ENCODE measurements at regions not wholly inside any gene's neighbourhood (a gene's known extent, or its start where the extent isn't known, plus 50 kb on each side); places are given as distances from the start of the nearest gene placed in this dataset.
"Not testable (repeated sequence)": the region's sequence is repeated elsewhere in the genome, so short reads cannot be mapped to it uniquely, and the experiment has no call there.

DNA sequence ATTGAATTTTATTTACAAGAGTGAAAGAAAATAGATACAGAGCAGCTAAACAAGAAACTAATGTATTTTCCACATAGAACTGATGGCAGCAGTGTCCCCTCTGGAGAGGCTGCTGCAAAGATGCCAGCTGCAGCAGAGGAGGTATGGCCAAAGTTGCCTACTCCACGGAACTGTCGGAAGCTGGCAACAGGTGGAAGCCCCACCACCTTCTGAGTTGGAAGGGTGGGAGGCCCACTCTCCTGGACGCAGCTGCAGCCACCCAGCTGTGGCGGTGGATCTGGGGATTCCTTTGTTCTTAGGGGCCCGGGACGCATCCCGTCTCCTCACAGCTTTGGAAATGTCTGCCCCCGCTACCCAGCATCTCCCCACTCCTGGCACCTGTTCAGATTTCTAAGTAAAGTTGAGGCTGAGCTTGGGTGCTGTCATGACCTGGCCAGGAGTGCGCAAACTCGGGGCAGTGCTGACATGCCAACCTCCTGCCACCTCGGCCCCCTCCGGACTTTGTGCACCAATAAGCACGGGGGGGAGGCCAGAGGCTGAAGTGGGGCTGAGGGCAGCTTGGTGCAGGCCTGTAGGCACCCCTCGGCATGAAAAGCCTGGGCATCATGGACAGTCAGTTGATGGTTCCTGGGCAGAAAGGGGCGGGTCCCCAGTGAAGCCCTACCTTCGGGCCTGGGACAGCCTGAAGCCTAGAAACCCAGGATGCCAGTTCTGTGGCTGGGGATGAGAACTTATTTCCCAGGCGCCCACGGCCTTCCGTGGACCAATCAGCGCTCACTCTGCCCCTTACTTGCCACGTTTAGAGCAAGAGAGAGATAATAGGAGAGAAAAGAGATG lies 1071.4 kb downstream of the JRKL start:
- no peak for DNase-seq

DNA sequence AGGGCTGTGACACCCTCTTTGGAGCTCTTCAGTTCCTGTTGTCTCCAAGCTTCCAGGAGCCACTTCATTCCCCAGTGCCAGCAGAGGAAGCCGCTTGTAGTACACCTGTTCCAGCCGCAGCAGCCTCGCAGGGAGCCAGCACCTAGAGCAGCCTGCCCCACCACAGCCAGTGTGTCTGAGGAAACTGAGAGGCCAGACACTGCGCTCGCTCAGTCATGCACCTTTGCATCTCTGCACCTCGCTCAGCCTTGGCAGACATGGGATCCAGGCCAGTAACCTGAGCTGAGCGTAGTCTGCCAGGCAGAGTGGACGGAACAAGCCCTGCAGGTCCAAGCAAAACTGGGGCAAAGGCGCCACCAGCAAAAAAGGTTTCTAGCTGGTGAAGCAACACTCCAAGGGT lies 1072.1 kb downstream of the JRKL start:
- DNase-seq = no peak

DNA sequence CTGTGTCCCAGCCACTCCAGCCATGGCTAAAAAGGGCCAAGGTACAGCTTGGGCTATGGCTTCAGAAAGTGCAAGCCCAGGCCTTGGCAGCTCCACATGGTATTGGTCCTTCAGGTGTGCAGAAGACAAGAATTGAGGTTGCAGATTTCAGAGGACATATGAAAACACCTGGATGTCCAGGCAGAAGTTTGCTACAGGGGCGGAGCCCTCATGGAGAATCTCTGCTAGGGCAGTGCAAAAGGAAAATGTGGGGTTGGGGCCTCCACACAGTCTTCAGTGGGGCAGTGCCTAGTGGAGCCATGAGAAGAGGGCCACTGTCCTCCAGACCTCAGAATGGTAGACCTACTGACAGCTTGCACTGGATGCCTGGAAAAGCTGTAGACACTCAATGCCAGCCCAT lies 1074.1 kb downstream of the JRKL start:
- DNase-seq = no peak

DNA sequence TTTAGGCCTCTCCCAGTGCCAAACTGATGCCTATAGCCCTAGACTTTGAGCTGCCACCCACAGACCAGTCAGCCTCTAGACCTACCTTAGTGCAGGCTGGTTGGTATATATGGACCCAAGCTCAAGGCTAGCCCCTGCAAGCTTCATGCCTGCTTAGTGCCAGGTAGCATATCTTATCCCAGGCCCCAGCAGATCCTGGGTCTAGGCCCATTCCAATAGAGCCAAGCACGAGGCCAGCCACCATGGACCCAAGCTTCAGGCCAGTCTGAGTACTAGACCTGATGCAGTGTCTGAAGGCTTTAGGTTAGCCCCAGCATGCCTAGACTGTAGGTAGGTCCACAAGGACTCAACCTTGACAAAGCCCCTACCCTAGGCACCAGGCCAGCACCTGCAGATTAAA lies 1081.7 kb downstream of the JRKL start:
- no peak for DNase-seq

DNA sequence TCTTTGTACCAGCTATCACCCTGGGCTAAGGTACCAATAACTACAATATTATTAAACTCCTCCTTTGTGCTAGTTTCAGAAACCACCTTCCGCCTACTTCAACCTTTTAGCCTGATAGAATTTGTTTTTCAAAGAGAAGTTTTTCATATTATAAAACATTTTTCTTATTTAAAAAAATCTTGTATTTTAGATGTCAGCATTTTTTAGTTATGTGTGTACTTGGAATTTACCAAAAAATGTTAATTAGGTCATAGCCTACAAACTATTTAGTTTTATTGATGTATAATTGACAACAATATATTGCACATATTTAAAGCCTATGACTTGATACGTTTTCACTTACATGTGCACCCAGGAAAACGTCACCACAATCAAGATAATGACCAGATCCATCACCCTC lies 1097.6 kb downstream of the JRKL start:
- no peak for DNase-seq

DNA sequence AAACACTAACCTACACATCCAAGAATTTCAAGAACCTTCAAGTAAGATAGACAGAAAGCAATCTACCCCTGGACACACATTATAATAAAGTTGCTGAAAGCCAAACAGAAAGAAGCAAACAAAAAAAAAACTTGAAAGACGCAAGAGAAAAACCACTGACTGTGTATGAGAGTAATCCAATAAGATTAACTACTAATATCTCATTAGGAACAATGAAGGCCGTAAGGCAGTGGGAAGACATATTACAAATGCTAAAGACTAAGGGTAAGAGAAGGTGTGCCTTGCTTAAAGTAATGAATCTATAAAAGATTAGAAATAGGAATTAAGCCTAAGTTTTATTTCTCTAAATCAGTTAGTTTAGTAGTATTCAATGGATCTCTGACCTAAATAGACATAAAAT lies 1109.1 kb downstream of the JRKL start:
- no peak for DNase-seq

DNA sequence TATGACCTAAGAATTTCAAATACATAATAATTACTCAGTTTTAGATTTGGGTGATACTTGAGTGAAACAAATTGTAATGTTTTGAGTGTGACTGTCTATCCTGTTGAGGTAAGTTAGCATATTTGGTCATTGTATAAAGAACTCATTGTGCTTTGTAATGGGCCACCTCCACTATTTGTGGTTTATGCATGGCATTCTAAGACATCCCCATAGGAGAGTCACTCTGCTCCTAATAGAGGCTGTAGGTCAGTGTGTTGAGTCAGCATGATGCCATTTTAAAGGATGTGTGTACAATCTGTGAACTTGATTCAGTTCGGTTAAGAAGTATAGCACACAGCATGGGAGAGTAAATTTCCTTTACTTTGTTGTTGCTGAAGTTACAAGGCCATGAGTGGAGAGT lies 1112.4 kb downstream of the JRKL start:
- no peak for DNase-seq

DNA sequence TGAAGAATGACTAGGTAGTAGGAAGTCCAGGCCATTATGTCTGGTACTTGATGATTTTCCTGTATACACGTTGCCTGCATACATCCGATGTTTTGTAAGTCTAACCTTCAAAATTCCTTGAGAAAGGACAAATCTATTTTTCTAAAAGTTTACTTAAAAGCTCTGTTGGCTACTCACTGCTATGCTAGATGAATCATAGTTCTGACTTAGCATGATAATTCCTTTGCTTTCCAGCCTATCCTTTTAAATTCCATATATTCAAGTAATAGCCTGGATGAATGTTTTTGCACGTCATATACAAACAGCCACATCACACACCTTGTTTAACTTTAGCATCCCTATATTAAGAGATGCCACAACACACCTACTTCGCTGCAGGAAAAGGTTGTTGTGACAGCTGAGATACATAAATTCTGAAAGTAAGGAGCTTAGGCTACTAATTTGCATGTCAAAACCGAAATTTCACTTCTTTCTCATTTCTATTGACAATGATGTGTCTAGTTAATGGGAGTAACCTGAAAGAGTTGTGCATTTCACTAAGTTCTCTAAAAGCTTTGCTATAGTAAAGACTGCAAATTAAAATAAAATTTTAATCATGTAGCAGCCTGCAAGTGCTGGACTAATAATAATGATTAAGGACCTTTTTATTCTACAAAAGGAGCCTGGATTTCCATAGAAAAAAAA lies 1116.4 kb downstream of the JRKL start:
- no peak for DNase-seq

DNA sequence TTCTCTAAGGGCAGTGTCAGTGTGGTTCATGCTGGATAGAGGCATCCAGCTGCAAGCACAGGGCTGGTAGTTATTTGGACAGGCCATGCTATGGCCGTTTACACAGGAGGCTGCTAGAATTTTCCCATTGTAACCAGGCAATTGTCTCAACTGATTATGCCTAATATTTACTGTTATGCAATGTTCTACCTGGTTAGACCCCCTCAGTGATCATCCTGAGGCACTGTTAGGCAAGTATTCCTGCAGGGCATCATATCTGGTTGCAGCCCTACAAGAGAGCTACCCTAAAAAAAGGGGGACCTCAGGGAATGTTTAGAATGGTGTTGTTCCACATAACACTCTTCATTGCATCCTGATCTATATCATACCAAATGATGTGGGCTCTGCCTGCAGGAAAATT lies 1124.6 kb downstream of the JRKL start:
- DNase-seq = no peak

DNA sequence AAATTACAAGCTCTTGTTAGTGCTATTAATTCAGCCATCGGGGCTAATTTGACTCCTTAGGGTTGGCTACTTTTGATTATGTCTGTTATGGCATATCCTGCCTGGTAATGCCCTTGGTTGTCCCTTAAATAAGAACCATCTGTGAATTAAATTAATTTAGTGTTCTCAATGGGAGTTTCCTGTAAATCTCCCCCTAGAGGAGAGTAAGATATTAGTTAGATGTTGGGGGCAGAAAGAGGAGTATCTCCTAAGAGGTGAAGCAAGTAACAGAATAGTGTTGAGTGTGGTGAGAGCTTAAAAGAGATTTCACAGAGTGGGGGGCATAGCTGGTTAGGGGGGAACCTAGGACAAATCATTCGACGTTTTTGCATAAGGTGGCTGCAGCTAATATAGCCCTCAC lies 1126.9 kb downstream of the JRKL start:
- no peak for DNase-seq

DNA sequence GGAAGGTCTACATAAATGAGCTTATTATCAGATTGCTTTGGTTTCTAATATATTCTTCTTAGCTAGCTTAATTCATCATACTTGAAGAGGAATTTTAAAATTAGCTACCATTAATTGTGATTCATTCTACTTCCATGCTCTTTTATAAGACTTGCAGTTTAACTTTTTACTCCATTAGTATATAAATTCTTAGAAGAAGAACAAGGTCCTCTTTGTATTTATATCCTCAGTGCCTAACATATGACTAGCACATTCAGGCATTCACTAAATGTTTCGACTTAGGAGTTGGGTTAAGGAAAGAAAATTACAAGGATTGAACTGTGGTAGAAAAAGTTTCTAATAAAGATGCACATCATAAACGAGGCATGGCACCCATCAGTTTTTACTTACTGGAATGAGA lies 1135.5 kb downstream of the JRKL start:
- no peak for DNase-seq

DNA sequence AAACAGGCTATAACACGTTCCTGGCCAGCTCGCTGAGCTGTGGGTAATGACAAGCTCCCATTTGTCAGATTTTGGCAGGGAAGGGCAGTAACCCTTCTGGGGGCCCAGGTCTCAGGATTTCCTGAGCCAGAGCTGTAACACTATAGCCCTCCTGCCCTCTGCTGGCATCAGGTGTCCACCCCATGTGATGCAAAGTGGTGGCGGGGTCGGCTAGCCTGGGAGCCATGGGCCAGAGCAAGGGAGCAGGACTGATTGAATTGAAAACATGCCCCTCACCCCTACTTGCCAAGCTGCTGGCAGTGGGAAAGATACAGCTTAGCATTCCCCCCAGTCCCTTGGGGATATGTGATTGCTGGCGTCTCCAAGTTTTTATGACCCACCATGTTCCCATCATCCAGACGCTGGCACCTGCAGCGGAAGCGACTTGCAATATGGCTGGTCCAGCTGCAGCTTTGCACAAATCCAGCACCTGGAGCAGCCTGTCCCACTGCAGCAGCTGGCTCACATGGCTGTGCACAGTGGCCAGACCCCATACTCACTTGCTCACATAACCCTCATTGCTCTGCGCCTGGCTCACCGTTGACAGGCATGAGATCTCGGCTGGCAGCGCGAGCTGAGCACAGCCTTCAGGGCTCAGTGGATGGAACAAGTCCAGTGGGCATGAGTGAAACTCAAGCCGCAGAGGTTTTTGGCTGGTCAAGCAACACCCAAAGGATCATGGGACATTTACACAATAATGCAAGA lies 1147.8 kb downstream of the JRKL start:
- no peak for DNase-seq

DNA sequence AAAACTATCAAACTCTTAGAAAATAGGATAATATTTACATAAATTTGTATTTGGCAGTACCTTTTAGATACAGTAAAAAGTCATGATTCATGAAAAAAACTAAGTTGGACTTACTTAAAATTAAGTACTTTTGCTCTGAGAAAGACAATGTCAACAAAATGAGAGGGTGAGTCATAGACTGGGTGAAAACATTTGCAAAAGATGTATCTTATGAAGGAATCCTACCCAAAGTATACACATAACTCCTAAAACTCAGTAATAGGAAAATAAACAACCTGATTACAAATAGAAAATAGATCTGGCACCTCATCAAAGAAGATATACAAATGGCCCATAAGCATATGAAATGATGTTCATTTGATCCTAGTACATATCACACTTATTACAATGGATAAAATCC lies 1154.6 kb downstream of the JRKL start:
- DNase-seq = no peak

DNA sequence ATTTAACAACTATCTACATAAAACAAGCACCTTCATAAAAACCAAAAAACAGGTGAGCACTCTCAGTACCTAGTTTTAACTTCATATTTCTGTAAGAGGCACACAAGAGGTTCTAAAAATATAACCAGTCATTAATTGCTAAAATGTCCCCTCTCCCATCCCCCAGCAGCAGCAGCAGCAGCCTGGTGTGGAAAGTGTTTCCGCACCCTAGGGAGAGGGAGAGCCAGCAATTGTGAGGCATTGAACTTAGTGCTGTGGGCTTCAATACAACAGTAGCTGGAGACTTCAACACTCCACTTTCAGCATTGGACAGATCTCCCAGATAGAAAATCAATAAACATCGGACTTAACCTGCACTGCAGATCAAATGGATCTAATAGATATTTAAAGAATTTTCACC lies 1158.5 kb downstream of the JRKL start:
- DNase-seq = no peak

DNA sequence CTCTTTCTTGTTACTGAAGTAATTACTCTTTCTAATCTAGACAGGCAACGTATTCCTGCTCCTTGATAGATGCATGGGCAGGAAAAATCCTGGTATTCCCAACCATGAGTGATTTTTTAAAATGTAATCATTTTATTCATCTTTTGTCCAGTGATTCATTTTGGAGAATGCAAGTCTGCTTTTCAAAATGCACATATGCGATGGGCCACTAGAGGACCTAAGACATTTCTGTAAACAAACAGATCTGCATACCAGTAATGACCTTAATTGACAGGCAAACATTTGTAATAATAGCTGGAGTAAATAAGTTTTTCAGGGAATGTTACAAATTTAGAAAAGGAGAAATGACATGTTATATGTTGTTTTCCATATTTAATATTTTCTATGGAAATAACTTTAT lies 1167.6 kb downstream of the JRKL start:
- no peak for DNase-seq

DNA sequence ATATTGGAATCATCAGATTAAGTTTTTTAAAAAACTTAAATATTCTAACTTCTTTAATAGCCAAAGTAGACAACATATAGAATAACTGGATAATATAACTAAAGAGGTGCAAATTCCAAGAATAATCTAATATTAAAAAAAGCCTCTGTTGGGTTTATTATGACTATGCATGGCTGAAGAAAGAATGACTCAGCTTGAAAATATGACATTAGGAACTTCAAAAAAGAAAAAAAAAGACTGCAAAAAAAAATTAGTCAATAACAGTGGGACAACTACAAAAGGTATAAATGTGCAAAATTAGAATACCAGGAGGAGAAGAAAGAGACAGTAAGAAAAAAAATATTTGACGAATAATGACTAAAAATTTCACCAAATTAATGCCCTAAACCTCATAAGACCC lies 1178.0 kb downstream of the JRKL start:
- DNase-seq = no peak

DNA sequence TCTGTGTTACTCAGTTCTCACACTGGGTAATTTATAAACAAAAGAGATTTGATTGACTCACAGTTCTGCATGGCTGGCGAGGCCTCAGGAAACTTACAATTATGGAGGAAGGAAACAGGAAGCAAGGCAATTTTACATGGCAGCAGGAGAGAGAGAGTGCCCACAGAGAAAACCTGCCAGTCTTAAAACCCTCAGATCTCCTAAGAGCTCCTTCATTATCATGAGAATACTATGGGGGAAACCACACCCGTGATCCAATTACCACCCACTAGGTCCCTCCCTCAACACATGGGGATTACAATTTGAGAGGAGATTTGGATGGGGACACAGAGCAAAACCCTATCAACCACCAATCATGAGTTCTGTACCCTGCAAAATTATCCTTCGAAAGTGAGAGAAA lies 1180.8 kb downstream of the JRKL start:
- no peak for DNase-seq

DNA sequence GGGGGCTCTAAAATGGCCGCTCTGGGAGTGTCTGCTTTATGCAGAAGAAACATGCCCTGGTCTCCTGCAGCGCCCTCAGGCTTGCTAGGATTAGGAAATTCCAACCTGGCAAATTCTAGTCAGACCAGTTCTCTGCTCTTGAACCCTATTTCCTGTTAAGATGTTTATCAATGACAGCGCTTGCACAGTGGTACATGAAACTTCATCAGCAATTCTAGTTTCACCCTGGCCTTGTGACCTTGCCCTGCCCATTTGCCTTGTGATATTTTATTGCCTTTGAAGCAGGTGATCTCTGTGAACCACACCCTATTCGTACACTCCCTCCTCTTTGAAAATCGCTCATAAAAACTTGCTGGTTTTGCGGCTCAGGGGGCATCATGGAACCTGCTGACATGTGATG lies 1184.0 kb downstream of the JRKL start:
- not testable (repeated sequence) for DNase-seq

DNA sequence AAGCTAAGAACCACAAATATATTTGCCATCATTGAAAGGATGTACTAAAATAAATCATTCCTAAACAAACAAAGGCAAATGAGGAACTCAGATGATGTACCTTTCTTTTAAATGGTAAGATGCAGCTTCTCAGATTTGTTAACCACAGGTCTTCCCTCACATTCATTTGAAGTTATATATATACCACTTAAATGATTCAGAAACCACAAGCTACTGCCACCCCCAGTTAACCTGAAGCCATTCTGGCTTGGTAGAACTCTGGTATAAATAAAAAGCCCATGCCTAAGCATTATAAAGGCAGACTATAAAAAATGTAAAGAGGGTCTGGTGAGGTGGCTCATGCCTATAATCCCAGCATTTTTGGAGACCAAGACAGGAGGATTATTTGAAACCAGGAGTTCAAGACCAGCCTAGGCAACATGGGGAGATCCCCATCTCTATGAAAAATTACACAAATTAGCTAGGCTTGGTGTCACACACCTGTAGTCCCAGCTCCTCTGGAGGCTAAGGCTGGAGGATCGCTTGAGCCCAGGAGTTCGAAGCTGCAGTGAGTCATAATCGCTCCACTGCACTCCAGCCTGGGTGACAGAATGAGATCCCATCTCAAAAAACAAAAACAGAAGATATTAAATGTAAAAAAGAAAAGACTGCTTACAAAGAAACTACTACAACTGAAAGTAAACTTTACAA lies 1185.3 kb downstream of the JRKL start:
- DNase-seq = no peak

DNA sequence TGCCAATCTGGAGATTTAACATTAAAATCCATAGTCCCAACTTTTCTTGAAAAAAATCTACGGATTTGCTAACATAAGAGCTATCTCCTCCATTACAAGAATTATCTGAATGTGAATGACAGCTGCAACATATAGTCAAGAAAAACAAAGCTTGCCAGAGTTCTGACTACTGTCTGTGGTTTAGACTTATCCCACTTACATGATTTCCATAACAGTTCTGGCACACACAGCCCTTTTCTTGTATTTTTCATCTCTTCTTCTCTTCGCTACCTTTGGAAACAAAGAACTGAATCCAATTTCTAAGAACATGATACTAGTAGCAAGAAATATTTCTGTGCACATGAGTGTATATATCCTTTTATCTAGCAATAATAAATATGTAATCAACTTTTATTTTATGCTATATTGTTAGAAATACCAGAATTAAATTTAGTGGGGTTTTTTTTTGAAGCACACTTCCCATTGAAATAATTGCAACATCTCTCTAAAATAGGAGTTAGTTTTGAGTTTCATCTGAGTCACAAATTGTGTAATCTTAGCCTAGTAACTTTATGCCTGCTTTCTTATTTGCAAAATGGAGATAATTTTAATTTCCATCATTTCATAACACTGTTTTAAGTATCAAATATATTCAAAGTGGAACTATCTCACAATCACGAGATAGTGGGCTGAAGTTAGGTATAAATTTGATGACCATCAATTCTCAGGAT lies 1217.6 kb downstream of the JRKL start:
- no peak for DNase-seq

DNA sequence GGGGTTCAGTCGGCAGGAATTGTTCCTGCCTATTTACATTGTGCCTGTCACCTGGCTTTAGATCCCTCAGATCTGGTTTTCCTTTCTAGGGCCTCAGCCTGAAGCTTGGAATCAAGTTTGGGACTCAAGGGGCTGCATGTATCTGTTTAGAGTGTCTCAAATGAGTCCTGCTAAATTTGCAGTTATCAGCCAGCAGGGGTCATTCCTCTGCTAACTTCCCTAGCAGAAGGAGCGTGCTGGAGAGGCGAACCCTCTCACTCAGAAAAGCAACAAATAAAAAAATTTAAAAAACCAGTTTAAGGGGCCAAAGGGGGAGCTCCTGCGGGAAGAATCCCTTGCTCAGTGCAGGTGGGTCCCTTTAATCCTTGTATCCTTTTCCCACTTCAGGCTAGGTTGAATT lies 1220.2 kb downstream of the JRKL start:
- DNase-seq = no peak

DNA sequence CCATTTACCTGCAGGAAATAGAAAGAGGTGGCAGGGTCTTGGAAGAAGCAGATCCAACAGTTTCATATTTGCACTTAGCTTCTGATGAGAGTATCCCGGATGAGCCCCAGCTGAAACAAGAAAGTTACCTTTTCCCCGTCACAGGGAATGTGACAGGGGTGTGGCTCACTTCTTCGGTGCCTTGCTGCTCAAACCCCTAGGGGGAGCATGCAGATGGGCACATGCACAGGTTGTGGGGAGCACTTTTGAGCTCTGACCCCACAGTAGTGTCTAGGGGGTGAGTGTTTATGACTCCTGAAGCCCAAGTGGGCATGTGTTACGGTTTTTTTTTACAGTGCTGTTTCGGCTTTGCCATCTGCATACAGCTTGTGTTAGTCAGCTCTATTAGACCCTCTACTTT lies 1221.0 kb downstream of the JRKL start:
- no peak for DNase-seq

DNA sequence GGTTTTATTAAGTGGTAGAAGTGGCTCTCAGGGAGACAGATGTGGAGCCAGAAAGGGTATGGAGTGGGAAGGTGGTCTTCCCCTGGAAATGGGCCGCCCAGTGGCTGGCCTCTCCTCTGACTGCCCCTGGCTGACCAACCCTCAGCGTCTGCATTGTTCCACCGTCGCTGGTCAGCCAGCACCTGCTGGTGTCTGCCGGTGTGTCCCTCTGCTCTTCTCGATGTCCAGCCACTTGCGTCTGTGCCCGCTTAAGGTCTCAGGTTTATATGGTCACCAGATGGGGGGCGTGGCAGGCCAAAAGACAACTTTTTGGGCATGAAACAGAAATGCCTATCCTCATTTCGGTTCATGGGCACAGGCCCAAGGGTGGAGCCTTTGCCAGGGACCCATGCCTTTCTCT lies 1221.5 kb downstream of the JRKL start:
- DNase-seq = no peak
